Esophagus squamous epithelium (tissue), 5 donors: ENCODE measurements at regions not wholly inside any gene's neighbourhood (a gene's known extent, or its start where the extent isn't known, plus 50 kb on each side); places are given as distances from the start of the nearest gene placed in this dataset.

Experiments
- DNase-seq: peaks from one replicate; lab custom pipeline; 2025; lab: John Stamatoyannopoulos, UW
- H3K27ac ChIP-seq, 4 donors: fragments of 200-600 bp; sonication (generic); one replicate each; pipeline ENCODE4 v1.5.1; 2016 to 2019; ENCODE audit warnings: mild to moderate bottlenecking in 1 of 4
- H3K27me3 ChIP-seq, 4 donors: fragments of 200-600 bp; sonication (generic); 1 replicate in 3 of 4; 2 replicates in 1 of 4; pipeline versions ENCODE4 v1.5.1 to v1.6.0; 2017 to 2021; ENCODE audit warnings: antibody characterized with exemption in 1 of 4
- H3K36me3 ChIP-seq, 3 donors: fragments of 200-600 bp; sonication (generic); one replicate each; pipeline ENCODE4 v1.5.1; 2016 to 2019
- H3K4me1 ChIP-seq, 3 donors: fragments of 200-600 bp; sonication (generic); one replicate each; pipeline ENCODE4 v1.5.1; 2017 to 2019
- H3K4me3 ChIP-seq, 4 donors: fragments of 200-600 bp; sonication (generic); 1 replicate in 3 of 4; 2 replicates in 1 of 4; pipeline ENCODE4 v1.5.1; 2016 to 2019; ENCODE audit warnings: mild to moderate bottlenecking in 2 of 4, moderate library complexity in 1 of 4
- H3K9me3 ChIP-seq, 3 donors: fragments of 200-600 bp; sonication (generic); one replicate each; pipeline ENCODE4 v1.5.1; 2016 to 2019
- CTCF ChIP-seq, 6 experiments: fragments of 450-650 bp in 4 of 6; fragments of 200-600 bp in 2 of 6; sonication (generic) in 2 of 6; IDR thresholded peaks; one replicate each; pipeline ENCODE4 v1.5.1; 2016 to 2019; ENCODE audit warnings: antibody characterized with exemption in 6 of 6, mild to moderate bottlenecking in 4 of 6, moderate library complexity in 4 of 6
- POLR2A ChIP-seq, 4 donors: fragments of 450-650 bp; IDR thresholded peaks; one replicate each; pipeline ENCODE4 v1.6.1; 2017; ENCODE audit warnings: antibody characterized with exemption in 4 of 4, mild to moderate bottlenecking in 4 of 4, moderate library complexity in 3 of 4
- WGBS, 2 donors: methylation state at CpG; one replicate each; pipeline ENCODE4 v1.1.5; 2018; 5-methylcytosine and 5-hydroxymethylcytosine counted together
- intact Hi-C: fragments of 100-400 bp; cut with DNase I; formaldehyde crosslinking; loops from one replicate; pipeline ENCODE4 v1.15.0; 2022
- donor health status: DM: yes; HTN: yes; CAD: no.

GRCh38 chr1:4980211-4980610, 325.8 kb downstream of the AJAP1 start:
- DNase-seq, result no peak
- Histone ChIP-seq H3K4me3 (no peak overlapping the region), H3K4me1 (no peaks in the 10 kb centered on the region), H3K36me3 (no peaks in the 10 kb centered on the region), H3K9me3 (no peaks in the 10 kb centered on the region), H3K27me3 (peaks cover 0 to 41% (median 0%) of the 10 kb centered on the region in 4 donors), H3K27ac (no peak overlapping the region)
- TF ChIP-seq POLR2A (IDR thresholded peaks at IDR 0.05), result no peak
- intact Hi-C loops, result no loop called here
- 65 to 88% methylated on average over 5 to 6 of the region's 6 CpGs for WGBS, 2 donors

- TF ChIP-seq POLR2A (IDR thresholded peaks at IDR 0.05) (no peak), CTCF (IDR thresholded peaks at IDR 0.05) (no peak)
- Histone ChIP-seq H3K9me3 (no peaks in the 10 kb centered on the region), H3K4me1 (no peaks in the 10 kb centered on the region), H3K27ac (no peak overlapping the region), H3K27me3 (peaks cover 0 to 41% (median 0%) of the 10 kb centered on the region in 4 donors), H3K36me3 (no peaks in the 10 kb centered on the region), H3K4me3 (no peak overlapping the region)
- 78 to 79% methylated on average over 7 to 10 of the region's 19 CpGs for WGBS, 2 donors
- no peak for DNase-seq
- intact Hi-C loops, result no loop called here
Observed at GRCh38 chr1:4978660-4979390, 324.4 kb downstream of the AJAP1 start.

GRCh38 chr1:4977701-4978100, 323.3 kb downstream of the AJAP1 start:
- no peaks in the 10 kb centered on the region for H3K4me1 ChIP-seq
- no peaks in the 10 kb centered on the region for H3K36me3 ChIP-seq
- no peak for DNase-seq
- intact Hi-C loops, result no loop called here
- H3K27ac ChIP-seq, result no peak overlapping the region
- H3K4me3 ChIP-seq, result no peak overlapping the region
- no peak for TF ChIP-seq POLR2A (IDR thresholded peaks at IDR 0.05)
- TF ChIP-seq CTCF (IDR thresholded peaks at IDR 0.05), result no peak
- 30 to 35% methylated on average over 5 to 8 of the region's 11 CpGs for WGBS, 2 donors
- no peaks in the 10 kb centered on the region for H3K9me3 ChIP-seq
- H3K27me3 ChIP-seq, result peaks cover 0 to 41% (median 0%) of the 10 kb centered on the region in 4 donors

- Histone ChIP-seq H3K27ac (no peak overlapping the region), H3K36me3 (no peaks in the 10 kb centered on the region), H3K4me3 (no peak overlapping the region), H3K4me1 (no peaks in the 10 kb centered on the region), H3K27me3 (peaks cover 0 to 41% (median 0%) of the 10 kb centered on the region in 4 donors), H3K9me3 (no peaks in the 10 kb centered on the region)
- intact Hi-C loops, result no loop called here
- WGBS, 2 donors, result 82 to 84% methylated on average over 8 to 13 of the region's 15 CpGs
- TF ChIP-seq POLR2A (IDR thresholded peaks at IDR 0.05) (no peak), CTCF (IDR thresholded peaks at IDR 0.05) (no peak)
- no peak for DNase-seq
Observed at GRCh38 chr1:4976859-4977440, 322.5 kb downstream of the AJAP1 start.

GRCh38 chr1:4975856-4976255, 321.4 kb downstream of the AJAP1 start:
- Histone ChIP-seq H3K4me1 (no peaks in the 10 kb centered on the region), H3K9me3 (no peaks in the 10 kb centered on the region), H3K36me3 (no peaks in the 10 kb centered on the region), H3K4me3 (no peak overlapping the region), H3K27me3 (peaks cover 0 to 41% (median 0%) of the 10 kb centered on the region in 4 donors), H3K27ac (no peak overlapping the region)
- DNase-seq, result no peak
- no peak for TF ChIP-seq POLR2A (IDR thresholded peaks at IDR 0.05)
- TF ChIP-seq CTCF (IDR thresholded peaks at IDR 0.05), result no peak
- intact Hi-C loops, result no loop called here
- WGBS, 2 donors, result 57 to 80% methylated on average over 3 to 8 of the region's 8 CpGs
